GM12874 (cell line): ENCODE measurements at regions not wholly inside any gene's neighbourhood (a gene's known extent, or its start where the extent isn't known, plus 50 kb on each side); places are given as distances from the start of the nearest gene placed in this dataset.

Experiments used
- CTCF ChIP-seq: IDR thresholded peaks from 2 replicates; pipeline ENCODE4 v1.5.1; 2011; ENCODE audit warnings: low read depth, mild to moderate bottlenecking, control low read depth, low read length, moderate library complexity; ENCODE audit not compliant: insufficient read depth

GRCh38 chr6:95292011-95292410, 285.3 kb upstream of the MANEA start:
- no peak for TF ChIP-seq CTCF

GRCh38 chr6:95293257-95293656, 284.1 kb upstream of the MANEA start:
- no peak for TF ChIP-seq CTCF

- no peak for TF ChIP-seq CTCF
Observed at GRCh38 chr6:95294043-95294442, 283.3 kb upstream of the MANEA start.

- no peak for TF ChIP-seq CTCF
Observed at GRCh38 chr6:95309545-95309944, 267.8 kb upstream of the MANEA start.

GRCh38 chr6:95318137-95318536, 259.2 kb upstream of the MANEA start:
- TF ChIP-seq CTCF: no peak

- TF ChIP-seq CTCF: no peak
Observed at GRCh38 chr6:95321126-95321525, 256.2 kb upstream of the MANEA start.

- TF ChIP-seq CTCF: no peak
Observed at GRCh38 chr6:95325916-95326315, 251.4 kb upstream of the MANEA start.

GRCh38 chr6:95328231-95328630, 249.1 kb upstream of the MANEA start:
- TF ChIP-seq CTCF: no peak
